ENCODE measurements at regions not wholly inside any gene's neighbourhood (a gene's known extent, or its start where the extent isn't known, plus 50 kb on each side); places are given as distances from the start of the nearest gene placed in this dataset.

DNA sequence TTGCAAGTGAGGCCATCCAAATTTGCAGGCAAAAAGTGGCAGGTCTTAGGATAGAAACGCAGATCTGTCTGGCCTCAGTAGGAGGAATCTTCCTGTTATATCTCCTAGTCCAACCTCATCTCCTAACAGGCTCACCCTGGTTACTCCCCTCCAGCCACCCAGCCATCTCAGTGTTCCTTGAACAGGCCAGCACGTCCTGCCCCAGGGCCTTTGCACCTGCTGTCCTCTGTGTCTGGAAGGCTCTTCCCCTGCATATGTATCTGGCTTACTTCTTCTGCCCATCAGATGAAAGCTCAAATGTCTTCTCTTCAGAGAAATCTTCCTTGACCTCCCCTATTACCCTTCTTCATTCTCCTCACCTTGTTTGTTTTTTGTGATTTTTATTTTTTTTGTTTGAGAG, 107.3 kb upstream of the ALDH1B1 start:
- no peak for DNase-seq (ENCODE audit: low spot score)

DNA sequence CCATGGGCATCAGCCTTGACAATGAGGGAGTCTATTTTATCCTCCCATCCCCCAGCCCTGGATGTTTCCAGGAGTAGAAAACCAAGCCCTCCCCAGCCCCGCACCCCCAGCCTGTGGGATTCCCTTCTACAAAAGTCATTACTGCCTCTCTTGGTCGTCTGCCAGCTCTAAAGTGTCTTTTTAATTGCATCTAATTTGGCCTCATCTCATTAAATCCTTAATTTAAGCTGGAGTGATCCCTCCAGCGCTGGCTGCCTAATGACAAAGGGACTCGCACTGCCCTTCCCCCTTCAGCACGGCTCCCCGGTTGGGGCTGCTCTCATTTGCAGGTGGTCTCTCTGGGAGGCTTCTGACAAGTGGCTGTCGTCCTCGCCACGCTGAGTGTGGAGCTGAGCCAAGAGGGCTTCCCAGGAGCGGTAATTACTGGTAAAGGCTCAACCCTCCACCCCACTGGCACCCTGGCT, 107.9 kb upstream of the ALDH1B1 start:
- DNase-seq (ENCODE audit: low spot score) = no peak

GRCh38 chr9:38284039-38284575, 108.4 kb upstream of the ALDH1B1 start:
- no peak for DNase-seq (ENCODE audit: low spot score)

- no peak for DNase-seq (ENCODE audit: low spot score)
Measured at GRCh38 chr9:38282756-38283155, 109.7 kb upstream of the ALDH1B1 start.

- DNase-seq (ENCODE audit: low spot score) = no peak
Measured at GRCh38 chr9:38281917-38282316, 110.6 kb upstream of the ALDH1B1 start.

DNA sequence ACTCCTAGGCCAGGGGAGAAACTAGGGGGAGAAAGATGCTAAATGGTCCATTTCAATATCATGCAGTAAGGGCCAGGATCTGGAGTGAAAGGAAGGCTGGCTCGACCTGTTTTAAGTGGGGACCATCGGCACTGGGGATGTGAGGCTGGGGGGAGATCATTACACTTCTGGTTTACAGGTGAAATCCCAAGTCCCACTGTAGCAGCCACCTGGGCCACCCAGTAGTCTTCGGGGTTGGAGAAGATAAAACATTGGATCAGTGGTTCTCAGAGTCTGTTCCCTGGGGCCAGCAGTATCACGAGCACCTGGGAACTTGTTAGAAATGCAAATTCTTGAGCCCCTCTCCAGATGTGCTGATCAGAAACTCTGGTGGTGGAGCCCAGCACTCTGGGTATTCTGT, 111.3 kb upstream of the ALDH1B1 start:
- no peak for DNase-seq (ENCODE audit: low spot score)

- DNase-seq (ENCODE audit: low spot score) = no peak
Measured at GRCh38 chr9:38280251-38280800, 112.2 kb upstream of the ALDH1B1 start.

DNA sequence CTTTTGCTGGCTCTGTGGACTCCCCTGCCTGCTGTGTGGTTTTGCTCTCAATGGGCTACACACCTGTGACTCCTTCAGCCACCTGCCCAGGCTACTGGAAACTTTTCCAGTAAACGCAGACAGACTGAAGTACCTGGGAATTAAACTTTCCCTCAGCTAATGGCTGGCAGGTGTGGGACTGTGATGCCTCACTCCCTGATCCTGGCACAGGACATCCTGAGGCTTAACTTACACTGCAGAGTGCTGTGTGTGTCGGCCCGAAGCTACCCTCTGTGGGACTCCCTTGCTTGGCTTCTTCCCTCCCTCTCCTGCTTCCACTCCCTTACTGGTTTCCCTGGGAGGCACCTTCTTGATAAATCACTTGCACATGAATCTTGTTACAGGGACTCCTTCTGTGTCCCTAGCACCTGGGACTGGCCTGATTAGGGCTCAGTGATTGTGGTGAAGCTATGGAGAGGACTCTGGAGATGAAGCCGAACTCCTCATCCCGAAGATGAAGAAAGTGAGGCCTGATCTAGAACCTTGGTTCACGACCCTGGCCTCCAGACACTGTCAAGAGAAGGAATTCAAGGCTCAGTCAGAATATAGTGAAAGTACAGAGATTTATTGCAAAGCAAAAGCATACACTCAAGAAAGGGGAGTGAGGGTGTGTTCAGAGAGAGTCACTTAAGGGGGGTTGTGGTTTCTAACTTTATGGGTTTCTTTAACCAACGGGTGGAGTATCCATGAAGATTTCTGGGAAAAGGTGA, 113.4 kb upstream of the ALDH1B1 start:
- no peak for DNase-seq (ENCODE audit: low spot score)

DNA sequence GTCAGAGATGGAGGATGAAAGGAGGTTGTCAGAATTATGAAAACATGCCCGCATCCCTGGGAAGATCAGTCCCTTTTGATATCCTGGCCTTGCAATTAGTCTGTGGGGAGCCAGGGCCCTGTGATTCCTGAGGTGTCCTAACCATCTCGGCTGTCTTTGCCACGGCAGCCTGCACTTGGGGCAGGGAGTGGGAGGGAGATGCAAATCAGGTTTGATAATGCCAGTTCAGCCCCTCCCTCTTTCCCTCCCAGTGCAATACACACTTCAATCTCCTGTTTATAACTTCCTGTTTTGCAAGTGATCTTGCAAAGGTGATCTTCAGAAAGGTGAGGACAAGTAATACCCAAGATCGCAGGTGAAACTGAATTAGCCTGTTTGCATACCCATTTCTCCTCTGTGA, 114.0 kb upstream of the ALDH1B1 start:
- no peak for DNase-seq (ENCODE audit: low spot score)

DNA sequence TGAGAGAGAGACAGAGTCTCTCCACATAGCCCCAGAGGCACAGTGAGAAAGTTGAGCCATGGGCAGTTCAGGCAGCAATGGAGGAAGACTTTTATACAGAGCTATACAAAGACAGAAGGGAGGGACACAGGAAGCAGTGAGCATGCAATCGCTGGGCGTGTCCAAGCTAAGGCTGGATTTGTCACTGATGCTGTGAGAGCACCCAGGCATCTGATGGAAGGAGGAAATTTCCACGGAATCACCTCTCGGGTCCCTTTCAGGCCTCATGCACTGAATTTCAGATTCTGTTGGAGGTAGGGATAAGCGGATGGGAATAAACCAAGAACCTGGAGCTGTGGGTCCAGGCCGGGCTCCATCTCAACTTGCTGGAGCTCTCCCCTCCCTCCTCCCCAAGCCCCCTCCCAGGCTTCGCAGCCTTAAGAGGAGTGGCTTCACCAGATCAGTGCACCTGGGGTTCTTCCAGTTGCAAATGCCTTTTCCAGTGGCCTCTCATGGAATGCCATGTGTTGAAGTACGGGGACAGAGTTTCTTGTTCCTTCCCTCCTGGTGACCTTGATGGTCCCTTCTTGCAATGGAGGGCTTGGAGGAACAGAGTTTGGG, 114.8 kb upstream of the ALDH1B1 start:
- no peak for DNase-seq (ENCODE audit: low spot score)

- no peak for DNase-seq (ENCODE audit: low spot score)
Measured at GRCh38 chr9:38276771-38277439, 115.6 kb upstream of the ALDH1B1 start.

DNA sequence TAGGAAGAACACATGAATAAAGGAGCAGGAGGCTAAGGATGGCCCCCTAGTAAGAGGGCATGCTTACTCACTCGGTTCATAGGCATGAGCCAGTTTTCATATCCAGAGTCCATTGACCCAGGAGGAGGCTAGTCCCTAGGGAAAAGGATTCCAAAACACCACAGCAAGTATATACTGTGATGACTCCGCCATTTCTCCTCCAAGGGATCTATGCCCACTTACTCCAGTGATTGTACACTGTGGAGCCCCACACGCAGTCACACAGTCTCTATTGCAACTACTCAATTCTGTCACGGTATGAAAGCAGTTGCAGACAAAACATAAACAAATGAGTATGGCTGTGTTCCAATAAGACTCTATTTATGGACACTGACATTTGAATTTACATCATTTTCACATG, 117.7 kb upstream of the ALDH1B1 start:
- DNase-seq (ENCODE audit: low spot score) = no peak

- no peak for DNase-seq (ENCODE audit: low spot score)
Measured at GRCh38 chr9:38272710-38273109, 119.8 kb upstream of the ALDH1B1 start.

GRCh38 chr9:38271666-38272241, 120.7 kb upstream of the ALDH1B1 start:
- DNase-seq (ENCODE audit: low spot score) = no peak

DNA sequence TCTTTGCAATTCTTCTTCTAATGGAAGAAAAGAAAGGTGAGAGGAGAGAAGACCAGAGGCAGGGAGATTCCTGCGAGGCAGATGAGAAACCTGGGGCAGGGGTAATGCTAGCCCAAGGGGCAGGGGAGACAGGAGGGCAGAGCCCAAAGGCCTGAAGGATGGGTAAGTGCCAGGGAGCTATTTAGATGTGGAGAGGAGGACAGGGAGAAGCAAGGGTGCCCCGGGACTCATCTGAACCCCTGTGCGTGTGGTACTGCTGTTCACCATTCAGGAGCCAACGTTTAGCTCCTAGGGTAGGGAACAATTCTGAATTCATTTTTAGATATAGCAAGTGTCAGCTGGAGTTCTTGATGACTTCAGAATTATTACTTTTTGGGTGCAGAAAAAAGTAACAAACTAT, 122.7 kb upstream of the ALDH1B1 start:
- DNase-seq (ENCODE audit: low spot score) = no peak

DNA sequence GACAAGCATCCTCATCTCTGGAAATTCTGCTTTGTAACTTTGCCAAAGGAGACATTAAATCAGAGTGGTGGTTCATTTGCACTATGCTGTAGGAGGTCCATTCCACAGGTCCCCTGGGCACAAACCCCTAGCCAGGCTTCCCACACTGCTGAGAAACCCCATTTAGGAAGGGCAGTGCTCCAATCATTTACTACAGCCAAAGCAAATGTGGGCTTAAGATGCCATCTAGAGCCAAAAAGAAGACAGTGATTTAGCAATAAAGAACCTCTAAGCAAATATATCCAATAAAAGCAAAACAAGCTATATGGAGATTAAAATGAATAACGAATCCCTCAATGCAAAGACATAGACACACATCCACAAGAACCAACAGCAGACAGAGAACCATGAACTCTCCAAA, 129.0 kb upstream of the ALDH1B1 start:
- no peak for DNase-seq (ENCODE audit: low spot score)

GRCh38 chr9:38259519-38260218, 132.8 kb upstream of the ALDH1B1 start:
- DNase-seq (ENCODE audit: low spot score) = no peak

GRCh38 chr9:38259056-38259455, 133.4 kb upstream of the ALDH1B1 start:
- DNase-seq (ENCODE audit: low spot score) = no peak

DNA sequence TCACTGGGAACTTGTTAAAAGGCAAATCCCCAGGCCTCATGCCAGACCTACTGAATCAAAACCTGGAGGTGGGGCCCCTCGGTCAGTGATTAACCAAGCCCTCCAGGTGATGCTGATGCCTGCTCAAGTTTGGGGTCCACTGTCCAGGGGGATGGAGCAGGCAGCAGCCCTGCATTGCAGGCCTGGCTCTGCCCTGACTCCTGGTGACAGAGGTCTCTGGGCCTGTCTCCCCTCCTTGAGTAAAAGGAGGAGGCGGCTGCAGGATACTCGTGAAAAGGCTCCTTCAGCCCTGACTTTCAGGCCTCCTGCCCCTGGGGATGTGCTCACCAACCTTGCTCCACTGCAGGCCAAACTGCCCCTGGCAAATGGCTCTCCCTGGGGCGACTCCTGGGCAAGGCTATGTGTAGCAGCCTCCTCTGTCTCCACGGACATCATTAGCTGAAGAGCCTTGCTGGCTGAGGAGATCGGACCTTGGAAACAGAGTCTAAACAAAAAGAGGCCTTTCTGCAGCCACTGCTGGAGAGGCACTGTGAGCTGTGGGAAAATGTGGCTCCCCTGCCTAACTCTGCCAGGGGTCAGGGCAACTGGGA, 134.8 kb upstream of the ALDH1B1 start:
- no peak for DNase-seq (ENCODE audit: low spot score)

- DNase-seq (ENCODE audit: low spot score) = no peak
Measured at GRCh38 chr9:38256461-38256860, 136.0 kb upstream of the ALDH1B1 start.

DNA sequence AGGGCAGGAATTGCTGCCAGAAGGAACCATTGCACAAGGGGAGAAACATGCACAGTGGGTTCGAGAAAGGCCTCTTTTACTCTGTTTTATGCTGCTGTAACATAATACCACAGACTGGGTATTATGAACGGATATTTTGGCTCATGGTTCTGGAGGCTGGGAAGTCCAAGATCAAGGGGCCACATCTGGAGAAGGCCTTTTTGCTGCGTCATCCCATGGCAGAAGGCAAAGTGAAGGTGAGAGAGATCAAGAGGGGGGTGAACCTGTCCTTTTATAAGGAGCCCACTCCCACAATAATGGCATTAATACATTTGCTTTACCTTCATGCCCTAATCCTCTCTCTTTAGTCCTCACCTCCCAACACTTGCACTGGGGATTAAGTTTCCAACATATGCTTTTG, 136.9 kb upstream of the ALDH1B1 start:
- DNase-seq (ENCODE audit: low spot score) = no peak

Measured in hepatic stellate cell (primary cell).